ENCODE measurements at regions not wholly inside any gene's neighbourhood (a gene's known extent, or its start where the extent isn't known, plus 50 kb on each side); places are given as distances from the start of the nearest gene placed in this dataset.

DNA sequence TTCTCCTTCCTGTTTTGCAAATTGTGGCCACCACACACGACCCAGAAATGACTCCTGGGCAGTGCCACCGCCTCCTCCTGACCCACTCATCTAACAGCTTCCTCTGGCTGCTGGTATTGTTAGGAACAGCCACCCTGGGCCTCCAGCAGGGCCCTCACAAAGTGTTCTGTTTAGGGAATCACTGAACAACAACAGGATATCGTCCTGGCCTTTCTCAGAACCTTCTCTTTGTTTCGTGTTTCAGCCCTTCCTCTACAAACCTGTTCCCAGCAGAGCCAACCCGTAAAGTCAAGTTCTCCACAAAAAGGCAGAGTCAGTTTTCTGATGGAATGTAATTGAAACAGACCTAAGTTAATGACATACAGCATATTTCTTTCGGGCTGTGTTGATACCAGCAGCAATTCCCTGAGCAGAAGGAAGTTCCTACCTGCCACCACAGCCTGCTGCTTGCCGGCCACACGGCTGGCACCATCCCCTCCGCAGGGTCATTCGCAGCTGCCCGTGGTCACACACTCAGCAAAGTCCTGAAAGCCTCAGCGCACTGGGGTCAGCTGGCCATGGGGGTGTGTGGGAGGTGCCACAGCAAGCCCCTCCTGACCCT is 91.7 kb upstream of the PITRM1 start:
- intact Hi-C loops (cut with DNase I): no loop called here
- DNase-seq: no peak
- Histone ChIP-seq H3K9ac (ENCODE audit: low read depth in 2 of 2, low read length in 2 of 2) (no peak overlapping the region), H3K36me3 (no peaks in the 10 kb centered on the region), H3K27me3 (no peaks in the 10 kb centered on the region), H3K9me3 (no peaks in the 10 kb centered on the region), H3K4me3 (no peak overlapping the region), H3K27ac (no peak overlapping the region), H3K4me1 (no peaks in the 10 kb centered on the region)
- no peak for TF ChIP-seq CTCF (IDR thresholded peaks at IDR 0.05)

GRCh38 chr10:3263747-3264146 is 91.2 kb upstream of the PITRM1 start:
- no peak overlapping the region for H3K9ac ChIP-seq (ENCODE audit: low read depth in 2 of 2, low read length in 2 of 2)
- H3K4me3 ChIP-seq: no peak overlapping the region
- no peaks in the 10 kb centered on the region for H3K4me1 ChIP-seq
- TF ChIP-seq CTCF (IDR thresholded peaks at IDR 0.05): no peak
- H3K27ac ChIP-seq: no peak overlapping the region
- H3K36me3 ChIP-seq: no peaks in the 10 kb centered on the region
- DNase-seq: no peak
- intact Hi-C loops (cut with DNase I): no loop called here
- no peaks in the 10 kb centered on the region for H3K27me3 ChIP-seq
- no peaks in the 10 kb centered on the region for H3K9me3 ChIP-seq

- no peak for TF ChIP-seq CTCF (IDR thresholded peaks at IDR 0.05)
- DNase-seq: no peak
- no peaks in the 10 kb centered on the region for H3K9me3 ChIP-seq
- intact Hi-C loops (cut with DNase I): no loop called here
- H3K27ac ChIP-seq: no peak overlapping the region
- H3K4me3 ChIP-seq: no peak overlapping the region
- no peak overlapping the region for H3K9ac ChIP-seq (ENCODE audit: low read depth in 2 of 2, low read length in 2 of 2)
- no peaks in the 10 kb centered on the region for H3K36me3 ChIP-seq
- no peaks in the 10 kb centered on the region for H3K27me3 ChIP-seq
- no peaks in the 10 kb centered on the region for H3K4me1 ChIP-seq
These were observed 90.5 kb upstream of the PITRM1 start for GRCh38 chr10:3263082-3263481.

DNA sequence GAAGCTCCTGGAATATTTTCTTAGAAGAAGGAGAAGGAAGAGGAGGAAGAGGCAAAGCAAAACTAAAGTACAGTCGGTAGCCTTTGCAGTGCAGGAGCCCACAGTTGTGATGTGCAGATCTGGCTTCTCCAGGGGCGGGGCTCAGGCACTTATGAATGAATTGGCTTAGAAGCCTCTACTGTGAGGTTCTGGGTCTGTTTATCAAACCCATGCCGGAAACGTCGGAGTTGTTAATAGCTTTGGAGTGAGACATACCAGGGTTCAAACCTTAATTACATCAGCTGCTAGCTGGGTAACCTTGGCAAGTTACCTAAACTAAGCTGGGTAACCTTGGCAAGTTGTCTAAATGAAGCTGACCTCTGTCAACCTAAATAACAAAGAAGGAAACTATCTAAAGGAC is 89.3 kb upstream of the PITRM1 start:
- DNase-seq: no peak
- TF ChIP-seq CTCF (IDR thresholded peaks at IDR 0.05): no peak
- Histone ChIP-seq H3K4me3 (no peak overlapping the region), H3K9ac (ENCODE audit: low read depth in 2 of 2, low read length in 2 of 2) (no peak overlapping the region), H3K4me1 (no peaks in the 10 kb centered on the region), H3K9me3 (no peaks in the 10 kb centered on the region), H3K27ac (no peak overlapping the region), H3K36me3 (no peaks in the 10 kb centered on the region), H3K27me3 (no peaks in the 10 kb centered on the region)
- intact Hi-C loops (cut with DNase I): no loop called here

DNA sequence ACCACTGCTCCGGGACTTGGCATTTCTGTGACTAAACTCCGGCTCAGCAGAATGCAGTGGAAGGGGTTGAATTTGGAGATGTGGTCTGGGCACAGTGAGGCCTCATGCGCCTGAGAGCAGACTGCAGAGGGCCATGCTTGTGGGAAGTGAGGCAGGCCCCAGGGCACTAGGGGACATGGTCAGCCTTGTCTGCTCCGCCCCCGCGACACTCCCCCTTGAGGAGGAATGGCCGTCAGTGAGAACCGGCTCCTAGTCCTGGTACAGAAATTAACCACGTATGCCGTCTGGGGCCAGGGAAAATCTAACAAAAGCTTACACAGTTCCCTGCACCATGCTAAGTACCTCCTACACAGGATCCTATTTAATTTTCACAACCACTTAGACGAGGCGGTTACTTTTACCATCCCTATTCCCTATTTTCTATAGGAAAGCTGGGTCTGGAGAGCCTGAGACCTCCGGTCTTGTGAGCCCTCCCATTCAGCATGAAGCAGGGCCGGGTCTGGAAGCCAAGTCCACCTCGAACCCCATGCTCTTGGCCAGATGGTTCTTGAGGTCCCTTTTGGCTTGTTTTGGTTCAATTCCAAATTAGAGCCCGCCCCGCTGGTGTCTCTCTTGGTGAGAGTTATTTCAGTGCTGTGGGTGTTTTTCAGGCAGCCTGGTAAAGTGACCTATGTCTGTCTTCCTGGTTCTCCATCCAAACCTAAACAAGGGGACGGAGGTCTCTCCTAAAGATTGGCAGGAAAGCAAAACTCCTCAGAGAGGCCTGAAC is 87.7 kb upstream of the PITRM1 start:
- Histone ChIP-seq H3K36me3 (no peaks in the 10 kb centered on the region), H3K4me1 (no peaks in the 10 kb centered on the region), H3K27me3 (no peaks in the 10 kb centered on the region), H3K27ac (no peak overlapping the region), H3K4me3 (no peak overlapping the region), H3K9ac (ENCODE audit: low read depth in 2 of 2, low read length in 2 of 2) (no peak overlapping the region), H3K9me3 (no peaks in the 10 kb centered on the region)
- no peak for DNase-seq
- intact Hi-C loops (cut with DNase I): no loop called here
- TF ChIP-seq CTCF (IDR thresholded peaks at IDR 0.05): no peak
